ENCODE measurements at regions not wholly inside any gene's neighbourhood (a gene's known extent, or its start where the extent isn't known, plus 50 kb on each side); places are given as distances from the start of the nearest gene placed in this dataset.
"Not testable (repeated sequence)": the region's sequence is repeated elsewhere in the genome, so short reads cannot be mapped to it uniquely, and the experiment has no call there.

DNA sequence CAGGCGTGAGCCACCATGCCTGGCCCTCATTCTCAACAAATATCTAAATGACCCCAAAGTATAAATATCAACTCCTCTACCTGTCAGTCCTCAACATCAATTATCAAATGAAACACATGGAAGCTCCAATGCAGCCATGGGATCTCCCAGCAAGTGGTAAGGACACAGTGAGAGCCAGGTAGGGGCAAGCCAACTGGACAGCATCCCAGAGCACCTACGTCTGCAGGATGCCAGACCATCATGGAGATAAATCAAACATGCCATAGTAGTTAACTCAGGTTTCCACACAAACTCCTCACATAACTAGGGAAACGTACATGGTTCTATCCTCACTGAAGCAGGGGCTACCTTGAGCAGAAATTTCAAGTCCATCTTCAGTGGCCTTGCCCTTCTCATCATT lies 159.9 kb upstream of the MED14 start:
- dilution Hi-C loops (cut with MboI; ENCODE audit: extremely low pct_ligation_motif_present, low sequenced_read_pairs), result no loop called here
- Histone ChIP-seq H3K9me3 (ENCODE audit: control insufficient read depth, low read depth, low read length) (no peaks in the 10 kb centered on the region), H3K4me1 (ENCODE audit: control insufficient read depth, extremely low read depth, insufficient read depth, low read length) (no peaks in the 10 kb centered on the region), H3K9me1 (ENCODE audit: control insufficient read depth, extremely low read depth, insufficient read depth, low read length) (no peaks in the 10 kb centered on the region), H3K27ac (ENCODE audit: control insufficient read depth, insufficient read depth, low read length) (no peak overlapping the region), H3K27me3 (ENCODE audit: control insufficient read depth, extremely low read depth, insufficient read depth, low read length) (no peaks in the 10 kb centered on the region), H3K4me2 (ENCODE audit: control insufficient read depth, extremely low read depth, insufficient read depth, low read depth, low read length) (no peak overlapping the region), H3K79me2 (ENCODE audit: control insufficient read depth, insufficient read depth, low read length) (no peaks in the 10 kb centered on the region), H3K9ac (ENCODE audit: control insufficient read depth, extremely low read depth, insufficient read depth, low read length) (no peak overlapping the region), H4K20me1 (ENCODE audit: control insufficient read depth, extremely low read depth, insufficient read depth, low read length) (no peaks in the 10 kb centered on the region), H3K4me3 (ENCODE audit: control insufficient read depth in 2 of 3, extremely low read depth in 1 of 3, insufficient read depth in 2 of 3, low read depth in 1 of 3, low read length in 3 of 3) (no peak overlapping the region), H3K36me3 (ENCODE audit: control insufficient read depth in 2 of 2, extremely low read depth in 1 of 2, insufficient read depth in 2 of 2, low read length in 2 of 2) (no peaks in the 10 kb centered on the region), H2AFZ (ENCODE audit: control insufficient read depth, low read length) (no peak overlapping the region)
- FAIRE-seq (no peak), DNase-seq (ENCODE audit: low read depth, low spot score) (no peak)
- TF ChIP-seq, protein P1, sequence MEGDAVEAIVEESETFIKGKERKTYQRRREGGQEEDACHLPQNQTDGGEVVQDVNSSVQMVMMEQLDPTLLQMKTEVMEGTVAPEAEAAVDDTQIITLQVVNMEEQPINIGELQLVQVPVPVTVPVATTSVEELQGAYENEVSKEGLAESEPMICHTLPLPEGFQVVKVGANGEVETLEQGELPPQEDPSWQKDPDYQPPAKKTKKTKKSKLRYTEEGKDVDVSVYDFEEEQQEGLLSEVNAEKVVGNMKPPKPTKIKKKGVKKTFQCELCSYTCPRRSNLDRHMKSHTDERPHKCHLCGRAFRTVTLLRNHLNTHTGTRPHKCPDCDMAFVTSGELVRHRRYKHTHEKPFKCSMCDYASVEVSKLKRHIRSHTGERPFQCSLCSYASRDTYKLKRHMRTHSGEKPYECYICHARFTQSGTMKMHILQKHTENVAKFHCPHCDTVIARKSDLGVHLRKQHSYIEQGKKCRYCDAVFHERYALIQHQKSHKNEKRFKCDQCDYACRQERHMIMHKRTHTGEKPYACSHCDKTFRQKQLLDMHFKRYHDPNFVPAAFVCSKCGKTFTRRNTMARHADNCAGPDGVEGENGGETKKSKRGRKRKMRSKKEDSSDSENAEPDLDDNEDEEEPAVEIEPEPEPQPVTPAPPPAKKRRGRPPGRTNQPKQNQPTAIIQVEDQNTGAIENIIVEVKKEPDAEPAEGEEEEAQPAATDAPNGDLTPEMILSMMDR (optimal IDR thresholded peaks at IDR 0.05 in 1 of 3, IDR thresholded peaks at IDR 0.05 in 1 of 3, conservative IDR thresholded peaks at IDR 0.05 in 1 of 3; ENCODE audit: extremely low read depth in 1 of 3, insufficient read depth in 2 of 3, low read length in 3 of 3), result no peak
- TF ChIP-seq EZH2 (IDR thresholded peaks at IDR 0.05; ENCODE audit: low read length), result no peak

DNA sequence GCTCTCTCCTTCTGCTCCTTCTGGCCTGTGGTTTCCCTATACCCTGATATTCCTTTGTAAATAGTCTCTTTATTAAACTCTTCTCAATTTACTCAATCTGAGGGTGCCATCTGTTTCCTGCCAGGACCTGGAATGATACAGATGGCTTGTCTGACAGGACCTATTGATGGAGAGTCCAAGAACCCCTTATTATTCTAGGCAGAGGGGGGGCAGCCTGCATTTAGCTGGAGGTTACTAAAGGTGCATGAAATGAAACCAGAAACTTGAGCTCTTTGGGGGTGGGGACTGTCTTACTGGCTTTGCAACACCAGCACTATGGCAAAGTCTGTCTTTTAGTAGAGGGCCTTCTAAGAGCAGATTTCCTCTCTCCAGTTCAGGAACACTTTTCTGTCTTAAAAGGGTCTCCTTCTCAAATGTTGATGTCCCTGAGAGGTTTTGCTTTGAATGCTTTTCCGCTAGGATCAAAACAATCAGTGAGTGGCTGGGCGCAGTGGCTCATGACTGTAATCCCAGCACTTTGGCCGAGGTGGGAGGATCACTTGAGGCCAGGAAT lies 162.5 kb upstream of the MED14 start:
- Histone ChIP-seq H4K20me1 (ENCODE audit: control insufficient read depth, extremely low read depth, insufficient read depth, low read length) (no peaks in the 10 kb centered on the region), H3K27me3 (ENCODE audit: control insufficient read depth, extremely low read depth, insufficient read depth, low read length) (no peaks in the 10 kb centered on the region), H3K79me2 (ENCODE audit: control insufficient read depth, insufficient read depth, low read length) (no peaks in the 10 kb centered on the region), H3K27ac (ENCODE audit: control insufficient read depth, insufficient read depth, low read length) (no peak overlapping the region), H3K9me3 (ENCODE audit: control insufficient read depth, low read depth, low read length) (no peaks in the 10 kb centered on the region), H3K4me2 (ENCODE audit: control insufficient read depth, extremely low read depth, insufficient read depth, low read depth, low read length) (no peak overlapping the region), H3K36me3 (ENCODE audit: control insufficient read depth in 2 of 2, extremely low read depth in 1 of 2, insufficient read depth in 2 of 2, low read length in 2 of 2) (no peaks in the 10 kb centered on the region), H3K9ac (ENCODE audit: control insufficient read depth, extremely low read depth, insufficient read depth, low read length) (no peak overlapping the region), H3K9me1 (ENCODE audit: control insufficient read depth, extremely low read depth, insufficient read depth, low read length) (no peaks in the 10 kb centered on the region), H3K4me3 (ENCODE audit: control insufficient read depth in 2 of 3, extremely low read depth in 1 of 3, insufficient read depth in 2 of 3, low read depth in 1 of 3, low read length in 3 of 3) (no peak overlapping the region), H2AFZ (ENCODE audit: control insufficient read depth, low read length) (no peak overlapping the region), H3K4me1 (ENCODE audit: control insufficient read depth, extremely low read depth, insufficient read depth, low read length) (no peaks in the 10 kb centered on the region)
- FAIRE-seq (no peak), DNase-seq (ENCODE audit: low read depth, low spot score) (no peak)
- dilution Hi-C loops (cut with MboI; ENCODE audit: extremely low pct_ligation_motif_present, low sequenced_read_pairs), result no loop called here
- no peak for TF ChIP-seq EZH2 (IDR thresholded peaks at IDR 0.05; ENCODE audit: low read length)
- TF ChIP-seq, protein P1 (optimal IDR thresholded peaks at IDR 0.05 in 1 of 3, IDR thresholded peaks at IDR 0.05 in 1 of 3, conservative IDR thresholded peaks at IDR 0.05 in 1 of 3; ENCODE audit: extremely low read depth in 1 of 3, insufficient read depth in 2 of 3, low read length in 3 of 3), result no peak

DNA sequence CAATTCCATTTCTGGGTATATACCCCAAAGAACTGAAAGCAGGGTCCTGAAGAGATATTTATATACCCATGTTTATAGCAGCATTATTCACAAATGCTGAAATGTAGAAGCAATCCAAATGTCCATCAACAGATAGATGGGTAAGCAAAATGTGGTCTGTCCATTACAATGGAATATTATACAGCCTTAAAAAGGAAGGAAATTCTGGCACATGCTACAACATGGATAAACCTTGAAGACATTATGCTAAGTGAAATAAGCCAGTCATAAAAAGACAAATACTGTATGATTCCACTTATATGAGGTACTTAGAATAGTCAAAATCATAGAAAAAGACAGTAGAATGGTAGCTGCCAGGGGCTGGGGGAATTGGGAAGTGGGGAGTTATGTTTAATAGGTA lies 169.4 kb upstream of the MED14 start:
- H3K9me1 ChIP-seq (ENCODE audit: control insufficient read depth, extremely low read depth, insufficient read depth, low read length); DNase-seq (ENCODE audit: low read depth, low spot score); H3K9me3 ChIP-seq (ENCODE audit: control insufficient read depth, low read depth, low read length); H3K4me3 ChIP-seq (ENCODE audit: control insufficient read depth in 2 of 3, extremely low read depth in 1 of 3, insufficient read depth in 2 of 3, low read depth in 1 of 3, low read length in 3 of 3); H3K79me2 ChIP-seq (ENCODE audit: control insufficient read depth, insufficient read depth, low read length); H4K20me1 ChIP-seq (ENCODE audit: control insufficient read depth, extremely low read depth, insufficient read depth, low read length); H2AFZ ChIP-seq (ENCODE audit: control insufficient read depth, low read length); H3K4me2 ChIP-seq (ENCODE audit: control insufficient read depth, extremely low read depth, insufficient read depth, low read depth, low read length); H3K9ac ChIP-seq (ENCODE audit: control insufficient read depth, extremely low read depth, insufficient read depth, low read length); dilution Hi-C loops (cut with MboI; ENCODE audit: extremely low pct_ligation_motif_present, low sequenced_read_pairs); H3K27ac ChIP-seq (ENCODE audit: control insufficient read depth, insufficient read depth, low read length); H3K36me3 ChIP-seq (ENCODE audit: control insufficient read depth in 2 of 2, extremely low read depth in 1 of 2, insufficient read depth in 2 of 2, low read length in 2 of 2); FAIRE-seq; H3K27me3 ChIP-seq (ENCODE audit: control insufficient read depth, extremely low read depth, insufficient read depth, low read length): not testable (repeated sequence)
- H3K4me1 ChIP-seq (ENCODE audit: control insufficient read depth, extremely low read depth, insufficient read depth, low read length), result peaks cover 14% of the 10 kb centered on the region

Data from keratinocyte (primary cell).